Activated CD4-positive, alpha-beta memory T cell treated with anti-CD3 and anti-CD28 coated beads, Interleukin-2, amount 10 ng/mL, durations not matched to agents 7 days and 5 days (primary cell): ENCODE measurements at regions not wholly inside any gene's neighbourhood (a gene's known extent, or its start where the extent isn't known, plus 50 kb on each side); places are given as distances from the start of the nearest gene placed in this dataset.

Experiments
- CTCF ChIA-PET: fragments of 350-600 bp; sonication (Branson Sonifier 250); formaldehyde crosslinking; loops from one replicate; lab custom pipeline; 2021; ENCODE audit warnings: antibody characterized with exemption, inconsistent platforms; lab: Charles Lee
- POLR2A ChIA-PET: fragments of 350-600 bp; sonication (Branson Sonifier 250); formaldehyde crosslinking; loops from one replicate; lab custom pipeline; 2021; ENCODE audit warnings: antibody characterized with exemption; lab: Charles Lee
- DNase-seq: peaks from one replicate; pipeline ENCODE4 v3.0.0-alpha.2; 2020
- H3K27ac Mint-ChIP-seq: one replicate; pipeline ENCODE4 v1.8.0; 2021; ENCODE audit warnings: mild to moderate bottlenecking, mixed read lengths
- H3K27me3 Mint-ChIP-seq: one replicate; pipeline ENCODE4 v1.8.0; 2021; ENCODE audit warnings: mixed read lengths
- H3K36me3 Mint-ChIP-seq: one replicate; pipeline ENCODE4 v1.8.0; 2021; ENCODE audit warnings: low read depth, mixed read lengths
- H3K4me1 Mint-ChIP-seq: one replicate; pipeline ENCODE4 v1.8.0; 2021; ENCODE audit warnings: mixed read lengths
- H3K4me3 Mint-ChIP-seq: one replicate; pipeline ENCODE4 v1.8.0; 2021; ENCODE audit warnings: mild to moderate bottlenecking, mixed read lengths
- H3K9me3 Mint-ChIP-seq: one replicate; pipeline ENCODE4 v1.8.0; 2021; ENCODE audit warnings: mixed read lengths

- no peak overlapping the region for H3K4me3 Mint-ChIP-seq
- ChIA-PET CTCF (interaction anchor here (0.6 kb wide), 1 partner anchor 79 kb away, joined by 3 read pairs; no protein-coding TSS in a partner anchor), POLR2A (no interaction called here)
- H3K27me3 Mint-ChIP-seq = peaks cover 3% of the 10 kb centered on the region
- no peak overlapping the region for H3K27ac Mint-ChIP-seq
- no peak for DNase-seq
- H3K4me1 Mint-ChIP-seq = no peaks in the 10 kb centered on the region
- no peaks in the 10 kb centered on the region for H3K36me3 Mint-ChIP-seq
- H3K9me3 Mint-ChIP-seq = no peaks in the 10 kb centered on the region
Observed at GRCh38 chr11:27216270-27217149, 146.5 kb downstream of the CCDC34 start.

- POLR2A ChIA-PET = no interaction called here
- Mint-ChIP-seq H3K4me3 (no peak overlapping the region), H3K27ac (no peak overlapping the region), H3K4me1 (no peaks in the 10 kb centered on the region), H3K9me3 (no peaks in the 10 kb centered on the region), H3K27me3 (peaks cover 3% of the 10 kb centered on the region), H3K36me3 (no peaks in the 10 kb centered on the region)
- no peak for DNase-seq
- CTCF ChIA-PET = interaction anchor here (0.6 kb wide), 1 partner anchor 80 kb away, joined by 3 read pairs; no protein-coding TSS in a partner anchor
Observed at GRCh38 chr11:27215471-27216269, 147.3 kb downstream of the CCDC34 start.

- ChIA-PET CTCF (interaction anchor here (0.6 to 0.9 kb wide), 2 partner anchors 82 to 270 kb away, joined by 3 read pairs; no protein-coding TSS in a partner anchor), POLR2A (no interaction called here)
- Mint-ChIP-seq H3K27me3 (peaks cover 3% of the 10 kb centered on the region), H3K9me3 (no peaks in the 10 kb centered on the region), H3K4me3 (no peak overlapping the region), H3K4me1 (no peaks in the 10 kb centered on the region), H3K36me3 (no peaks in the 10 kb centered on the region), H3K27ac (no peak overlapping the region)
- DNase-seq = no peak
Observed at GRCh38 chr11:27214713-27215112, 148.3 kb downstream of the CCDC34 start.

- CTCF ChIA-PET = no interaction called here
Observed at GRCh38 chr11:27213232-27213660, 149.8 kb downstream of the CCDC34 start.

GRCh38 chr11:27212248-27212780, 150.7 kb downstream of the CCDC34 start:
- ChIA-PET POLR2A (no interaction called here), CTCF (no interaction called here)
- H3K27ac Mint-ChIP-seq = no peak overlapping the region

More at GRCh38 chr11:27213232-27213660, 149.8 kb downstream of the CCDC34 start:
- peaks cover 3% of the 10 kb centered on the region for H3K27me3 Mint-ChIP-seq
- H3K4me1 Mint-ChIP-seq = no peaks in the 10 kb centered on the region
- POLR2A ChIA-PET = no interaction called here
- no peaks in the 10 kb centered on the region for H3K9me3 Mint-ChIP-seq
- no peak overlapping the region for H3K27ac Mint-ChIP-seq
- no peaks in the 10 kb centered on the region for H3K36me3 Mint-ChIP-seq
- DNase-seq = no peak
- no peak overlapping the region for H3K4me3 Mint-ChIP-seq

GRCh38 chr11:27211370-27212127, 151.5 kb downstream of the CCDC34 start:
- Mint-ChIP-seq H3K36me3 (no peaks in the 10 kb centered on the region), H3K9me3 (no peaks in the 10 kb centered on the region), H3K27ac (no peak overlapping the region), H3K4me3 (no peak overlapping the region), H3K4me1 (no peaks in the 10 kb centered on the region), H3K27me3 (peaks cover 3% of the 10 kb centered on the region)
- ChIA-PET CTCF (no interaction called here), POLR2A (no interaction called here)
- DNase-seq = no peak

More at GRCh38 chr11:27212248-27212780, 150.7 kb downstream of the CCDC34 start:
- Mint-ChIP-seq H3K27me3 (peaks cover 3% of the 10 kb centered on the region), H3K4me1 (no peaks in the 10 kb centered on the region), H3K4me3 (no peak overlapping the region), H3K9me3 (no peaks in the 10 kb centered on the region), H3K36me3 (no peaks in the 10 kb centered on the region)
- DNase-seq = no peak

GRCh38 chr11:27210531-27210930, 152.5 kb downstream of the CCDC34 start:
- CTCF ChIA-PET = no interaction called here

GRCh38 chr11:27209562-27210005, 153.4 kb downstream of the CCDC34 start:
- CTCF ChIA-PET = interaction anchor here (2.1 kb wide), 1 partner anchor 276 kb away, joined by 5 read pairs; no protein-coding TSS in a partner anchor
- H3K4me1 Mint-ChIP-seq = no peaks in the 10 kb centered on the region
- H3K9me3 Mint-ChIP-seq = no peaks in the 10 kb centered on the region
- POLR2A ChIA-PET = no interaction called here
- no peaks in the 10 kb centered on the region for H3K36me3 Mint-ChIP-seq
- H3K27ac Mint-ChIP-seq = no peak overlapping the region
- H3K27me3 Mint-ChIP-seq = peaks cover 3% of the 10 kb centered on the region
- H3K4me3 Mint-ChIP-seq = no peak overlapping the region
- no peak for DNase-seq

More at GRCh38 chr11:27210531-27210930, 152.5 kb downstream of the CCDC34 start:
- Mint-ChIP-seq H3K27me3 (peaks cover 3% of the 10 kb centered on the region), H3K4me3 (no peak overlapping the region), H3K9me3 (no peaks in the 10 kb centered on the region), H3K4me1 (no peaks in the 10 kb centered on the region), H3K27ac (no peak overlapping the region), H3K36me3 (no peaks in the 10 kb centered on the region)
- POLR2A ChIA-PET = no interaction called here
- no peak for DNase-seq

GRCh38 chr11:27208846-27209245, 154.2 kb downstream of the CCDC34 start:
- Mint-ChIP-seq H3K36me3 (no peaks in the 10 kb centered on the region), H3K4me1 (no peaks in the 10 kb centered on the region), H3K27me3 (peaks cover 3% of the 10 kb centered on the region), H3K27ac (no peak overlapping the region), H3K4me3 (no peak overlapping the region), H3K9me3 (no peaks in the 10 kb centered on the region)
- DNase-seq = no peak
- CTCF ChIA-PET = interaction anchor here (2.1 kb wide), 1 partner anchor 277 kb away, joined by 5 read pairs; no protein-coding TSS in a partner anchor
- POLR2A ChIA-PET = no interaction called here

- no peak overlapping the region for H3K27ac Mint-ChIP-seq
- no peaks in the 10 kb centered on the region for H3K9me3 Mint-ChIP-seq
- no peak overlapping the region for H3K4me3 Mint-ChIP-seq
- H3K4me1 Mint-ChIP-seq = no peaks in the 10 kb centered on the region
- POLR2A ChIA-PET = no interaction called here
- CTCF ChIA-PET = interaction anchor here (1.6 kb wide), 1 partner anchor 277 kb away, joined by 3 read pairs; no protein-coding TSS in a partner anchor
- DNase-seq = no peak
- H3K36me3 Mint-ChIP-seq = no peaks in the 10 kb centered on the region
- H3K27me3 Mint-ChIP-seq = peaks cover 2% of the 10 kb centered on the region
Observed at GRCh38 chr11:27207025-27207650, 155.9 kb downstream of the CCDC34 start.

GRCh38 chr11:27205779-27206570, 157.0 kb downstream of the CCDC34 start:
- ChIA-PET POLR2A (no interaction called here), CTCF (no interaction called here)
- DNase-seq = no peak
- Mint-ChIP-seq H3K36me3 (no peaks in the 10 kb centered on the region), H3K9me3 (no peaks in the 10 kb centered on the region), H3K4me1 (no peaks in the 10 kb centered on the region), H3K27me3 (no peaks in the 10 kb centered on the region), H3K4me3 (no peak overlapping the region), H3K27ac (no peak overlapping the region)
